Vagina (tissue), 2 donors: ENCODE measurements at regions not wholly inside any gene's neighbourhood (a gene's known extent, or its start where the extent isn't known, plus 50 kb on each side); places are given as distances from the start of the nearest gene placed in this dataset.
A peak's percentile ranks its signal among the peaks of the same experiment; 100 is the strongest.

Experiments
- DNase-seq, 2 donors: peaks; one replicate each; pipeline ENCODE4 v3.0.0-alpha.2; 2017; ENCODE audit errors: extremely low spot score in 2 of 2
- H3K27ac ChIP-seq: fragments of 200-600 bp; sonication (generic); one replicate; pipeline ENCODE4 v1.5.1; 2019
- H3K27me3 ChIP-seq: fragments of 200-600 bp; sonication (generic); one replicate; pipeline ENCODE4 v1.5.1; 2019
- H3K36me3 ChIP-seq, 2 donors: fragments of 200-600 bp; sonication (generic); one replicate each; pipeline ENCODE4 v1.5.1; 2017 to 2019
- H3K4me1 ChIP-seq: fragments of 200-600 bp; sonication (generic); one replicate; pipeline ENCODE4 v1.5.1; 2019
- H3K4me3 ChIP-seq, 2 donors: fragments of 200-600 bp; sonication (generic); 1 replicate in 1 of 2; 2 replicates in 1 of 2; pipeline ENCODE4 v1.5.1; 2016 to 2019
- H3K9me3 ChIP-seq: fragments of 200-600 bp; sonication (generic); one replicate; pipeline ENCODE4 v1.5.1; 2019
- POLR2A ChIP-seq, 2 donors: fragments of 450-650 bp; IDR thresholded peaks; one replicate each; pipeline ENCODE4 v1.6.1; 2017; ENCODE audit warnings: antibody characterized with exemption in 2 of 2, mild to moderate bottlenecking in 2 of 2, moderate library complexity in 2 of 2
- POLR2AphosphoS5 ChIP-seq, 2 donors: sonication (generic); formaldehyde crosslinking; IDR thresholded peaks; one replicate each; pipeline ENCODE4 v1.9.0; 2017; ENCODE audit warnings: antibody characterized with exemption in 2 of 2, mild to moderate bottlenecking in 2 of 2, low read depth in 1 of 2; ENCODE audit not compliant: insufficient read depth in 1 of 2
- intact Hi-C: fragments of 100-400 bp; cut with DNase I; formaldehyde crosslinking; loops from one replicate; pipeline ENCODE4 v1.15.1; 2023
- TF ChIP-seq, protein P1 (sequence below), 3 experiments: fragments of 450-650 bp in 2 of 3; fragments of 200-600 bp in 1 of 3; sonication (generic) in 1 of 3; IDR thresholded peaks; one replicate each; pipeline ENCODE4 v1.5.1; 2017 to 2019; ENCODE audit warnings: antibody characterized with exemption in 3 of 3, mild to moderate bottlenecking in 2 of 3, moderate library complexity in 2 of 3

DNA sequence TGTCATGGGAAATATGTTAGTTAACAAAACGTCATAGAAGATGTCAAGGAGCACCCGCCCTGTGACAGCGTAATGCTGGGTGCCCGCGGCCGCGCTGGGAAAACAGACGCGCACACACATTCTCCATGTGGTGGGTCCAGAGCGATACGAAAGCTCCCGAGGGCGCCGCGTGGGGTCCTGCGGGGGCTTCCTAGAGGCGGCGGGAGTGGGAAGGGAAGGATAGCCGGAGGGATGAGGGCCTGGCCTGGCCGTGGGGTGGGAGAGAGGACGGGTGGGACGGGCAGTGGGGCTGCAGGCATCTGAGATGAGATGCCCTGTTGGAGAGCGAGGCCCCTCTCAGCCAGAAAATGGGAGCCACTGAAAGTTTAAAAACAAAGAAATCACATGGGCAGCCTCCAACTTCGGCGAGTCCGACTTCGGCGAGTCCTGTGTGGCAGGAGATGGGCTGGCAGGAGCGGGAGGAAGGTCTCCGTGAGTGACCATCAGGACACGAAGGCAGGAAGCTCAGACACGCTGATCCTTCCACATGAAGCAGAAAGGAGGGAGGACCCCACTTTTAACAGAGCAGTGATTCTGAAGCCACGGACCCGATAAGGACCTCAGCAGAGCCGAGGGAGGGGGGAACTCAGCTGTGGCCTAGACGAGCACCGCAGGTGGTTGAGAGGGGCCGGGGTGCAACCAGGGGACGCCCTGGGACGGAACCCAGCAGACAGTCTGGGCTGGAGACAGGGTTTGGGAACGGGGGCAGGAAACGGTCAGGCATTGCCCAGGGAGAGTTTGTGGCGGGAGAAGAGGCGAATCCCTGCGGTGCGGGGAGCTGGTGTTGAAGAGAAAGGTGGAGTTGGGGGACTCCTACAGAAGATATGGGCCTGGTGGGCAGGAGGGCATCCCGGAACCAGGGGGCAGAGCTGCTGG is 114.1 kb upstream of the FRMD1 start:
- Histone ChIP-seq H3K36me3 (no peaks in the 10 kb centered on the region), H3K9me3 (no peaks in the 10 kb centered on the region), H3K27me3 (no peaks in the 10 kb centered on the region), H3K4me1 (no peaks in the 10 kb centered on the region), H3K27ac (no peak overlapping the region), H3K4me3 (no peak overlapping the region)
- intact Hi-C loops = no loop called here
- TF ChIP-seq POLR2A (IDR thresholded peaks at IDR 0.05) = no peak
- peak in 1 of 2 donors; percentile 96 for DNase-seq

DNA sequence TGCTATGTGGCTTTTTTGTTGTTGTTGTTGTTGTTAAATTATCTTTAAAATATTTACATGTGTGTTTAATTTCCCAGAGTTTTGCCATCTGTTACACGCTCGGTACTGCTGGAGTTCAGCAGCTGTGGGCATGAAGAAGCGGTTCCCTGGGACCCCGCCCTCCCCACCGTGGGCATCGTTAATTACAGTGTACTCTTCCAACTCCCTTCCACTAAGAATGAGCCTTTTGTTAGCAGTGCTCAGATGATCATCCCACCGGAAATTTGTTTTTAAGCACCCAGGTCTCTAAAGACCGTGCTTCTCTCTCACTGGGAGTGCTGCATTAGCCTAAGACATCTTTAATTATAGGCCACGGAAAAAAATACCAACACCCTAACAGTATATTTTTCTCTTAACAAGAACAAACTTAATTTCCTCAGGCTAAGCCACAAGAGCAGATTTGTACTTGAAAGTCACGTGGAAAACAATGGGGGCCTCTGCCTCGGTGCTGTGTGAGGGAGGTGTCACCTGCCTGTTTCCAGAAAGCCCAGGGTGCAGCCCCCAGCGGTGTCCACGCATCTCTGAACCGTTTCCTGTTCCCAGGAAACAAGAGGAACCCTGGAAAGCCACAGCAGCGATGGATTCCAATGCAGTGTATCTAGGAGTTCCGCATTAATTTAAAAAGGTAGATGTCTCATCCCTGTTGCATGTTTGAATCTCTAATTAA is 113.3 kb upstream of the FRMD1 start:
- no peaks in the 10 kb centered on the region for H3K4me1 ChIP-seq
- no peak overlapping the region for H3K27ac ChIP-seq
- DNase-seq = no peak
- no peak overlapping the region for H3K4me3 ChIP-seq
- no peaks in the 10 kb centered on the region for H3K27me3 ChIP-seq
- TF ChIP-seq POLR2A (IDR thresholded peaks at IDR 0.05) = no peak
- H3K36me3 ChIP-seq = no peaks in the 10 kb centered on the region
- intact Hi-C loops = no loop called here
- H3K9me3 ChIP-seq = no peaks in the 10 kb centered on the region

DNA sequence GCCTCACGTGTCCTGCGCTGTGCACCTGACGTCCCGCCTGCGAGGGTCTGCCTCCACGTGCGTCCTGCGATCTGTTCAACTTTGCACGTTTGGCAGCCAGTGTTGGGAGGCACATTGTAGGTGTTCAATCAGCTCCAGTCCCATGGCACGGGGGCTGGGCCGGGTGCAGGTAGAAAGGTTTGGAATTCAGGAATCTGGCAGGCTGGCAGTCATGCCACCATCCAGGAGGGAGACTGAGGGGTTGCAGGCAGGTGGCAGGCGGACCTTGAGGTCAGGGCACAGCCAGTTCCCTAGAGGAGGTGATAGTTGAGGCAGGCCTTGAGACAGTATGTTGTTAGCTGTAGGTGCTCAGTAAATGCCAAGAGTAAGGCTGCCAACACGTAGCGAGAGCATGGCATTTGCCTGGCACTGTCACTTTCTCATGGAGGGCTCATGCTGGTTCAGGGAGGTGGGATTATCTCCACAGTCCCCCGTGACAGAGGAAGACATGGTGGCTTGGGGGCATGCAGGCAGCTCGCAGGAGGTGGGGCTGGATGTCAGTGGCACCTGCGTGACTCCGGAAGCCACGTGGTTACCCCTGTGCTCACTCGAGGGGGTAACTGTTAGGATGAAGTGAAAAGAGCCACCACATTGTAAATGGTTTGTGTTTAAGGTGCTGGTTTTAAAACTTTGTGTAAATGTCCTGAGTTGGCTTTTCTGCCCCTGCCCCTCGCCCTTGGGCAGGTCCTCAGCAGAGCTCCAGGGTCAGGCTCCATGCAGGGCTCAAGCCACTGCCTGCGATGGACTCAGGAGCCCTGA is 111.8 kb upstream of the FRMD1 start:
- peak in 1 of 2 donors; percentile 72 for DNase-seq
- Histone ChIP-seq H3K4me1 (no peaks in the 10 kb centered on the region), H3K27me3 (no peaks in the 10 kb centered on the region), H3K27ac (no peak overlapping the region), H3K4me3 (no peak overlapping the region), H3K9me3 (no peaks in the 10 kb centered on the region), H3K36me3 (no peaks in the 10 kb centered on the region)
- TF ChIP-seq, protein P1, sequence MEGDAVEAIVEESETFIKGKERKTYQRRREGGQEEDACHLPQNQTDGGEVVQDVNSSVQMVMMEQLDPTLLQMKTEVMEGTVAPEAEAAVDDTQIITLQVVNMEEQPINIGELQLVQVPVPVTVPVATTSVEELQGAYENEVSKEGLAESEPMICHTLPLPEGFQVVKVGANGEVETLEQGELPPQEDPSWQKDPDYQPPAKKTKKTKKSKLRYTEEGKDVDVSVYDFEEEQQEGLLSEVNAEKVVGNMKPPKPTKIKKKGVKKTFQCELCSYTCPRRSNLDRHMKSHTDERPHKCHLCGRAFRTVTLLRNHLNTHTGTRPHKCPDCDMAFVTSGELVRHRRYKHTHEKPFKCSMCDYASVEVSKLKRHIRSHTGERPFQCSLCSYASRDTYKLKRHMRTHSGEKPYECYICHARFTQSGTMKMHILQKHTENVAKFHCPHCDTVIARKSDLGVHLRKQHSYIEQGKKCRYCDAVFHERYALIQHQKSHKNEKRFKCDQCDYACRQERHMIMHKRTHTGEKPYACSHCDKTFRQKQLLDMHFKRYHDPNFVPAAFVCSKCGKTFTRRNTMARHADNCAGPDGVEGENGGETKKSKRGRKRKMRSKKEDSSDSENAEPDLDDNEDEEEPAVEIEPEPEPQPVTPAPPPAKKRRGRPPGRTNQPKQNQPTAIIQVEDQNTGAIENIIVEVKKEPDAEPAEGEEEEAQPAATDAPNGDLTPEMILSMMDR (IDR thresholded peaks at IDR 0.05) = no peak
- no peak for TF ChIP-seq POLR2A (IDR thresholded peaks at IDR 0.05)
- no peak for TF ChIP-seq POLR2AphosphoS5 (IDR thresholded peaks at IDR 0.05; ENCODE audit: insufficient read depth in 1 of 2, low read depth in 1 of 2)
- intact Hi-C loops = no loop called here

DNA sequence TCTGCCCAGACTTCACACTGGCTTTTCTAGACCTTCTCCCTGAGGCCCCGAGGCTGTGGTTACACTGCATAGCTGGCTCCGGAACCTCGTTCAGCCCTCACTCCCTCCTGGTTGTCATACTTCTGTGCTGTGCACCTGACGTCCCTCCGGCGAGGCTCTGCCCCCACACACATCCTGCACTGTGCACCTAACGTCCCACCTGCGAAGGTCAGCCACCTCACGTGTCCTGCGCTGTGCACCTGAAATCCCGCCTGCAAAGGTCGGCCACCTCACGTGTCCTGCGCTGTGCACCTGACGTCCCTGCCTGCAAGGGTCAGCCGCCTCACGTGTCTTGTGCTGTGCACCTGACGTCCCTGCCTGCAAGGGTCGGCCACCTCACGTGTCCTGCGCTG is 111.0 kb upstream of the FRMD1 start:
- H3K4me3 ChIP-seq = no peak overlapping the region
- TF ChIP-seq POLR2A (IDR thresholded peaks at IDR 0.05) = no peak
- TF ChIP-seq, protein P1 (IDR thresholded peaks at IDR 0.05) = no peak
- no peak for TF ChIP-seq POLR2AphosphoS5 (IDR thresholded peaks at IDR 0.05; ENCODE audit: insufficient read depth in 1 of 2, low read depth in 1 of 2)
- H3K27me3 ChIP-seq = no peaks in the 10 kb centered on the region
- no peaks in the 10 kb centered on the region for H3K4me1 ChIP-seq
- H3K27ac ChIP-seq = no peak overlapping the region
- peak in 1 of 2 donors; percentile 77 for DNase-seq
- H3K9me3 ChIP-seq = no peaks in the 10 kb centered on the region
- intact Hi-C loops = no loop called here
- H3K36me3 ChIP-seq = no peaks in the 10 kb centered on the region

DNA sequence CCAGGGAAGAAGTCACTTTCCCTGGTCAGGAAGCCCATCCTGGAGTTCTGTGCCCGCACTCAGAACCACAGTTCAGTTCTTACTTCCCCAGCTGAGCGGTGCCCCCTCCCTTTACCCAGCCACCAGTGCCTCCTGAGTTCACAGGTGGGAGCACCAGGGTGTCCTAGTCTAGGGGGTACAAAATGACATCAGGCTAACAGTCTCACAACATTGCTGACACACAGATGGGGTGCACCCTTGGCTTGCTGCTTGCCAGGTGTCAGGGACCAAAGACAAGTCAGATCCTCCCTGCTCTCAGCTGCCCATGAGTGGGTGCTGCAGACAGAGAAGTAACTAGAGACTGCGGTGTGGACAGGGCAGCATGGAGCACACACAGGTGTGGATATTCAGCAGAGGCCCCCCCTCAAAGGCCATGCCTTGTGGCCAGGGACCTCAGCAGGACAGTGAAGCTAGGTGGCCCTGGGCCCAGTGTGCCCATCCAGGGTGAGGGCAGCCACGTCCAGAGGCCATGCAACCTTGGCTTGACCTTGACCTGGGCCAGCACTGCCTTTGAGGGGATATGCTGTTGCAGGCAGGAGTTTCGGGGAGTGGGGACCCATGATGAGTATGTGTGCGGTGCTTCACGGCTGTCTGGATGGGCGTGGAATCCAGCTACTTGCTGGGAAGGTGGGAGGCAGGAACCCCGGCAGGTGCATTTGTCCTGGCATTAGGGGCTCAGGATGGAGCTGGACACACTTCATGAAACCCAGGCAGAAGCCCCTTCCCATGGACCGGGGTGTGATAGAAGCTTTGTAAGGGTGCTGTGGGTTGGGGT is 110.4 kb upstream of the FRMD1 start:
- Histone ChIP-seq H3K36me3 (no peaks in the 10 kb centered on the region), H3K9me3 (no peaks in the 10 kb centered on the region), H3K27ac (no peak overlapping the region), H3K4me3 (no peak overlapping the region), H3K27me3 (no peaks in the 10 kb centered on the region), H3K4me1 (no peaks in the 10 kb centered on the region)
- TF ChIP-seq POLR2AphosphoS5 (IDR thresholded peaks at IDR 0.05; ENCODE audit: insufficient read depth in 1 of 2, low read depth in 1 of 2) = no peak
- TF ChIP-seq, protein P1 (IDR thresholded peaks at IDR 0.05) = no peak
- no peak for TF ChIP-seq POLR2A (IDR thresholded peaks at IDR 0.05)
- intact Hi-C loops = no loop called here
- DNase-seq = peak; percentile 83 to 90
